Central memory CD8-positive, alpha-beta T cell (primary cell): ENCODE measurements at regions not wholly inside any gene's neighbourhood (a gene's known extent, or its start where the extent isn't known, plus 50 kb on each side); places are given as distances from the start of the nearest gene placed in this dataset.
A peak's percentile ranks its signal among the peaks of the same experiment; 100 is the strongest.

Source experiments
- ATAC-seq: fragments of 150-1000 bp; cut with Tn5 transposase; replicated peaks from 2 replicates; pipeline ENCODE4 v1.10.0; 2022; ENCODE audit warnings: mild to moderate bottlenecking, moderate FRiP score, moderate number of reproducible peaks; ENCODE audit not compliant: poor library complexity, severe bottlenecking; ENCODE audit errors: extremely low read depth
- DNase-seq, 2 donors: peaks; one replicate each; pipeline ENCODE4 v3.0.0; 2021; ENCODE audit warnings: low spot score in 2 of 2
- H3K27ac Mint-ChIP-seq: one replicate; pipeline ENCODE4 v1.8.0; 2022; ENCODE audit warnings: low read depth, mild to moderate bottlenecking, moderate library complexity, mixed read lengths
- H3K27me3 Mint-ChIP-seq: one replicate; pipeline ENCODE4 v1.8.0; 2022; ENCODE audit warnings: mixed read lengths
- H3K36me3 Mint-ChIP-seq: one replicate; pipeline ENCODE4 v1.8.0; 2022; ENCODE audit warnings: mild to moderate bottlenecking, moderate library complexity, mixed read lengths; ENCODE audit not compliant: insufficient read depth
- H3K4me1 Mint-ChIP-seq: one replicate; pipeline ENCODE4 v1.8.0; 2022; ENCODE audit warnings: mixed read lengths
- H3K4me3 Mint-ChIP-seq: one replicate; pipeline ENCODE4 v1.8.0; 2022; ENCODE audit warnings: mild to moderate bottlenecking, moderate library complexity, mixed read lengths
- H3K9me3 Mint-ChIP-seq: one replicate; pipeline ENCODE4 v1.8.0; 2022; ENCODE audit warnings: mixed read lengths

DNA sequence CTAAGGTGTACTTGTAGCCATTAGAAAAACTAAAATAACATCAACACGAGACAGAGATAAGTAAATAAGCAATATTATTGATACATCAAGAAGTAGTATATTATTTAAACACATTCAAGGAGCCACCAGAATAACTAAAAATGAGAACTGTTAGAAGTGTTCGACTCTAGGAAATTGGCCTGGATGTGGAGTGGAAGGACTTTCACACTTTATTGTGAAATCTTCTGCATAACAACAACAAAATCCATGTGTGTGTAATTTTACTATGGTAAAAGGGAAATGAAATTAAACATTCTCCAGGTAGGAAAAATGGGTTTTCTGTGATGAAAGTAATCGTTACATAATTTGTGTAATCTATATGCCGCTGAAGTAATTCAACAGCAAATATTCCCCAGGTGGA lies 96.3 kb upstream of the RNF152 start:
- Mint-ChIP-seq H3K27me3 (no peaks in the 10 kb centered on the region), H3K9me3 (no peaks in the 10 kb centered on the region), H3K4me3 (no peak overlapping the region), H3K36me3 (no peaks in the 10 kb centered on the region), H3K27ac (no peak overlapping the region), H3K4me1 (no peaks in the 10 kb centered on the region)
- DNase-seq (no peak), ATAC-seq (no peak)

DNA sequence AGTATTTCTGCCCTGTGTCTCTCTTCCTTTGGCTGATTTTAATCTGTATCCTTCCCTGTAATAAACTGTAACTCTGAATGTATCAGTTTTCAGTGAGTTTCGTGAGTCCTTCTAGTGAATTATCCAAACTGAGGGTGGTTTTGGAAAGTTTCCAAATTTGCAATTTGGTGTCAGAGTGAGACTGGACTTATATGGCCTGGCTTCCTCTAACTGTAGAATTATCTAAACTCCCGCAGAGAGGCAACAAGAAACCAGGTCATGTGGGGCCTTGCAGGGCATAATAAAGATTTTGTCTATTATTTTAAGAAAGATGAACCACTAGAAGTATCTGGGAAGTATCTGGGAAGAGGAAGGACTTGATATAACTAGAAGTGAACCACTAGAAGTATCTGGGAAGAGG lies 95.3 kb upstream of the RNF152 start:
- Mint-ChIP-seq H3K36me3 (no peaks in the 10 kb centered on the region), H3K9me3 (no peaks in the 10 kb centered on the region), H3K27ac (no peak overlapping the region), H3K4me3 (no peak overlapping the region), H3K27me3 (no peaks in the 10 kb centered on the region), H3K4me1 (no peaks in the 10 kb centered on the region)
- no peak for DNase-seq
- ATAC-seq, result no peak

DNA sequence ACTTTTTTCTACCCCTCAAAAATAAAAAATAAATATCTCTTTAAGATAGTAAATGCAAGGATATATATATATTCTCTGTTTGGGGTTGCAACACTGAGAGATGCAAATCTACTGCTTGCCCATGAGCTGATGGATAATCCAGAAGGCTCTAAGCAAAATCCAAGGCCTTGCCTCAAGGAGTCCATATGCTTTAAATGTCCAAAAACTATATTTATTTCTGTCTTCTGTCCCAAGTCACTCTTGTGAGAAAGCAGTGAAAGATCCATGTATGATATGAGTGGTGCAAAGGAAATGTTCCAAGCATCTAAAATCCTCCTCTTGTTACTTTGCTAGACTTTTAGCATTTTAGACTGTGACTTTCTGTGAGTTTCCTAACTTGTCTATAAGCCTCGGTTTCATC lies 92.9 kb upstream of the RNF152 start:
- ATAC-seq, result no peak
- Mint-ChIP-seq H3K36me3 (no peaks in the 10 kb centered on the region), H3K9me3 (no peaks in the 10 kb centered on the region), H3K27ac (no peak overlapping the region), H3K27me3 (no peaks in the 10 kb centered on the region), H3K4me1 (no peaks in the 10 kb centered on the region), H3K4me3 (no peak overlapping the region)
- DNase-seq, result no peak

DNA sequence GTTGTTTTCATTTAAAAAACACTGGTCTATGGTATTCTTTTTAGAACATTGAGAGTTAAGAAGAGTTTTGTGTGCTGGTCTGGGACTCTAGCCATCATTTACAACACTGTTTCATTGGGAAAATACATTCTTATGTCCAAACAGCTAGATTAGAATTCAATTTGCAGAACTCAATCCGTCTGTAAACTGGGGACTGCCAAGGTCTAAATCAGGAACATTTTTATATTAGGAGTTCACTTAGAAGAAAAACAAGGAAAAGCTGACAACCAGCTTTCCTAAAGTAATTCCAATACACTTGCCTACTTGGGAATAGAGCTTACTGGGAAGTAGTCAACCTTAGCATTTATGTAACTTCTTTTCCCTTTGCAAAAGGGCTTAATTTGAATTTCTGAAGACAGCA lies 91.5 kb upstream of the RNF152 start:
- no peaks in the 10 kb centered on the region for H3K36me3 Mint-ChIP-seq
- no peaks in the 10 kb centered on the region for H3K27me3 Mint-ChIP-seq
- no peak overlapping the region for H3K4me3 Mint-ChIP-seq
- no peaks in the 10 kb centered on the region for H3K4me1 Mint-ChIP-seq
- H3K27ac Mint-ChIP-seq, result no peak overlapping the region
- ATAC-seq, result no peak
- H3K9me3 Mint-ChIP-seq, result no peaks in the 10 kb centered on the region
- no peak for DNase-seq

DNA sequence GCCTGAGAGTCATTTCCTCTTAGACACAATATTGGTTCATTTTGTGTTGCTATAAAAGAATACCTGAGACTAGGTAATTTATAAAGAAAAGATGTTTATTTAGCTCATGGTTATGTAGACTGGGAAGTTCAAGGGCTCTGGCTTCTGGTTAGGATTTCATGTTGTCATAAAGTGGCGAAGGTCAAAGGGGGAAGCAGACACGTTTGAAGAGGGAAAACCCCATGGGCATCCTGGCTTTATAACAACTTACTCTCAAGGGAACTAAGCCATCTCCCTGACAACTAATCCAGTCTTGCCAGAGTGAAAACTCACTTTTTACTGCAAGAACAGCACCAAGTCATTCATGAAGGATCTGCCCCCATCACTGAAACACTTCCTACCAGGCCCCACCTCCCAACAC lies 89.7 kb upstream of the RNF152 start:
- Mint-ChIP-seq H3K27me3 (no peaks in the 10 kb centered on the region), H3K4me3 (no peak overlapping the region), H3K9me3 (no peaks in the 10 kb centered on the region), H3K27ac (no peak overlapping the region), H3K4me1 (no peaks in the 10 kb centered on the region), H3K36me3 (no peaks in the 10 kb centered on the region)
- no peak for ATAC-seq
- no peak for DNase-seq

DNA sequence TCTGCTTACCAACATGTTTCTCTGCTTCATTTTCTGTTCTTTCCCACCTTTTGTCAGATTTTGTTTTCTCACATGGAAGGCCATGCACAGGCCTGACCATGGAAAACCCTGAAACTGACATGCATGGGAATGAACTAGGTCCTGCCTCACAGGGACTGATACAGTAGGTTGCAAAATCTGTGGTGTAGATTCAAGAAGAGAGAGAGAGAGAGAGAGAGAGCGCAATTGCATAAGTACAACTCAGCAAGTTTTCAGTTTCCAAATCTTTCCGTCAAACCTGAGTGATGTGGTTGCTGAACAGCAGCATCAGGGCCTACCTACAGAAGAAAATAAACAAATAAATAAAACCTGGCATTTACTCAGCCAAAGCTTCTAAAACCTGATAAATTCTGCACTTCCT lies 87.5 kb upstream of the RNF152 start:
- Mint-ChIP-seq H3K36me3 (peaks cover 5% of the 10 kb centered on the region), H3K4me3 (no peak overlapping the region), H3K27me3 (no peaks in the 10 kb centered on the region), H3K27ac (no peak overlapping the region), H3K9me3 (no peaks in the 10 kb centered on the region), H3K4me1 (peaks cover 12% of the 10 kb centered on the region)
- no peak for ATAC-seq
- no peak for DNase-seq

DNA sequence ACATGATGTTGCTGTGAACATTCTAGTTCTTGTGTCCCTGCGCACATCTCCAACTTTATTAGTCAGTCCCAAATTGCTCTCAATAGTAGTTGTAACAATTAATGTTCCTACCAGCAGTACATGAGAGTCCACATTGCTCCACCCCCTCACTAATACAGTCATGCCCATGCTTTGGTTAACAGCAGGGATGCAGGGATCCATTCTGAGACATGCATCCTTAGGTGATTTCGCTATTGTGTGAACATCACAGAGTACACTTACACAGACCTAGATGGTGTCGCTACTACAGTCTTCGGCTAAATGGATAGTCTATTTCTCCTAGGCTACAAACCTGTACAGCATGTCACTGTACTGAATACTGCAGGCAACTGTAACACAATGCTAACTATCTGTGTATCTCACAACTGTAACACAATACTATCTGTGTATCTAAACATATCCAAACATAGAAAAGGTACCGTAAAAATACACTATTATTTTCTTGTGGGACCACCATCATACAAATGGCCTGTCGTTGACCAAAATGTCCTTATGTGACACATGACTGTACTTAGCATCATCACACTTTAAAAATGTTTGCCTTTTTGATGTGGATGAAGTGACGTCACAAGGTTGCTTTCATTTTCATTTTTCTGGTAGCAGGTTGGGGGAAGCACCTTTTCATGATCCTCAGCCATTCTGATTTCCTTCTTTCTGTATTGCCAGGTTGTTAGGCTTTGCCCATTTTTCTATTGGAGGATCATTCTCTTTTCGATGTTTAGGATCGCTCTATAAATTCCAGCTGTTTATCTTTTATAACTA lies 82.9 kb upstream of the RNF152 start:
- no peak for DNase-seq
- peaks cover 5% of the 10 kb centered on the region for H3K36me3 Mint-ChIP-seq
- no peaks in the 10 kb centered on the region for H3K27me3 Mint-ChIP-seq
- no peak overlapping the region for H3K4me3 Mint-ChIP-seq
- no peaks in the 10 kb centered on the region for H3K9me3 Mint-ChIP-seq
- peak; percentile 73 for ATAC-seq
- H3K27ac Mint-ChIP-seq, result peak overlapping the region; percentile 64
- peaks cover 21% of the 10 kb centered on the region for H3K4me1 Mint-ChIP-seq

DNA sequence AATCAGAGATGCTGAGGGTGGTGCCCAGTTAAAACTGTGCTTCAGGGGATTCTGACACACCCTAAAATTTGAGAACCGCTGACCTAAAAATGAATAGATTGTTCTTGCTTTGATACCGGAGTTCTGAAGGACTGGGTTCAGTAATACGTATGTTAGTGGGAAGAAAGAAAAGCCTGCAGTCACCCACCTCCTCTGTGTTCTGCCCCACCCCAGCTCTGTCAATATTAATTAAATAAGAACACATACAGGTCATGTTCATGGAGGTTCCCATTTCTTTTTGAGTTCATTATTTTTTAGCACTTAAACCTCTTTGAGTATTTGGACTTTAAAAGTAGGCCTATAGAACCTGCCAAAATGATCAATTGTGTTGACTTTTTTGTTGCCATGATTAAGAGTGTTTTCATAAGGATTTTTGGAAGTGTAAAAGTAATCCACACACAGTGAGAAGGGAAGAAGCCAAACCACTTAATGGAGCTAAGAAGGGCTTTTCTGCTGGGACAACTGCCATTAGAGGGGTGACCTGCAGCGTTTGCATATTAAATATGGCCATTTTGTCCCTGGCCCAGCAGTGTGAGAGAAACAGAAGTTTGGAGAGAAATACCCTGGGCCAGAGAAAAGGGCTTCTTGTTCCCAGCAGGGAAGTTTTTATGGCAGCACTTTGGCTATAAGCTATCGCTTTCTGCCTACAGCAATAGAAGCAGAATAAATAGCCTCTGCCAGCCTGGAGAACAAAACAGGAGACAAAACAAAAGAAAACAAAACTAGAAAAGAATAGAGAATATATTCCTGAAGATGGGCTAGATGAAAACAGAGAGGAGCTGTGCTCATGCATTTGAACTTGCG lies 80.7 kb upstream of the RNF152 start:
- DNase-seq (no peak), ATAC-seq (no peak)
- no peak overlapping the region for H3K4me3 Mint-ChIP-seq
- peaks cover 21% of the 10 kb centered on the region for H3K4me1 Mint-ChIP-seq
- no peaks in the 10 kb centered on the region for H3K9me3 Mint-ChIP-seq
- H3K27ac Mint-ChIP-seq, result peak overlapping the region; percentile 41
- H3K36me3 Mint-ChIP-seq, result peaks cover 5% of the 10 kb centered on the region
- H3K27me3 Mint-ChIP-seq, result no peaks in the 10 kb centered on the region

DNA sequence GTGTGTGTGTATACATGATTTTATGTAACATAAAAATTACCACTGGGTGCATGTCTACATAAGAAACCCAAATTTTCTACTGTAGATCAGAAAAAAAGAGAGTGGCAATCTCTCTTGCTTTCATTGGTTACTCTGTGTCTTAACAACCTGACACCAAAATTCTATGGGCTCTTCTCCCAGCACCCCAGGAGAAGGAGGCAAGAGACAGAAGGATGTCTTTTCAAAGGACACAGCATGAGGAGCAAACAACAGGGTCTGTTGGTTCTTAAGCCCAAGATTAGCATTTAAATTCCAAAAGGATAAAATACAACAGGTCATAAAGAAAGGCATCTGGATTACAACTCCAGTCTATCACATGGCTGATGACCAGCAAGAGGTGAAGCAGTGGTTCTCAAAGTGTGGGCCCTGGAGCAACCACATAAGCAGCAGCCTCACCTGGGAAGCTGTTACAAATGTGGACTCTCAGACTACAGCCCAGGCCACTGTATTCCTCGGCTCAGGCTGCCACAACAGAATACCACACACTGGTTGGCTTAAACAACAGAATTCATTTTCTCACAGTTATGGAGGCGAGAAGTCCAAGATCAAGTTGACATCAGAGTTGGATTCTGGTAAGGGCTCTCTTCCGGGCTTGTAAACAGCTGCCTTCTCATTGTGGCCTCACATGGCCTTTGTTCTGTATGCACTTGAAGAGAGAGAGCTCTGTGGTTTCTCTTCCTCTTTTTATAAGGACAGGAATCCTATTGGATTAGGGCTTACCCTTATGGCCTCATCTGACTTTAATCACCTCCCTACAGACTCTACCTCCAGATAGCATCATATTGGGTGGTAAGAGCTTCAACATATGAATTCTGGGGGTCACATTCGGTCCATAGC lies 79.8 kb upstream of the RNF152 start:
- H3K4me1 Mint-ChIP-seq, result peaks cover 21% of the 10 kb centered on the region
- H3K27me3 Mint-ChIP-seq, result no peaks in the 10 kb centered on the region
- peaks cover 5% of the 10 kb centered on the region for H3K36me3 Mint-ChIP-seq
- DNase-seq (no peak), ATAC-seq (no peak)
- H3K4me3 Mint-ChIP-seq, result no peak overlapping the region
- no peaks in the 10 kb centered on the region for H3K9me3 Mint-ChIP-seq
- H3K27ac Mint-ChIP-seq, result no peak overlapping the region

DNA sequence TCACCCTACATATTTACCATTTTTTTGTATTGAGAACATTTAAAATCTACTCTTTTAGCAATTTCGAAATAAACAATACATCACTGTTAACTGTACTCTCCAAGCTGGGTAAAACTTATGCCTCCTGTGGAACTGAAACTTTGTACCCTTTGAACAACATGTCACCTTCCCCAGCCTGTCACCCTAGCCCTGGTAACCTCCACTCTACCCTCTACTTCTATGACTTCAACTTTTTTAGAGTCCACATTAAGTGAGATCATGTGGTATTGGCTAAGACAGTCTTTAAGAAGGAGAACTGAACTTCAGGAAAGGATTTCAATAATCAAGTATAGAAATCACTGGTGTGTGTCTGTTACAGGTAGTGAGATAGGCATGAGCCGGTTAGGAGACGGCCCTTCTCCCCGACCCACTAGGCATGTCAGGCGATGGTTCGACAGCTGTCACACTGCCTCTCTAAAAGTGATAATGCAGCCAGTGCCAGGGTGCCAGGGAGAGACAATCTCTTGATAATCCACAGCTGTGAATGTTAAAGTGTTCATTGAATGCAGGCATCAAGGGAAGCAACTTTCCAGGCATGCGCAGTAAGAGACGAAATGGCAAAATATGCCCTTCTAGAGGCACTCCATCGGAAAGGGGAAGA lies 74.6 kb upstream of the RNF152 start:
- H3K36me3 Mint-ChIP-seq, result no peaks in the 10 kb centered on the region
- DNase-seq (no peak), ATAC-seq (no peak)
- H3K9me3 Mint-ChIP-seq, result no peaks in the 10 kb centered on the region
- H3K27me3 Mint-ChIP-seq, result no peaks in the 10 kb centered on the region
- no peak overlapping the region for H3K27ac Mint-ChIP-seq
- H3K4me3 Mint-ChIP-seq, result no peak overlapping the region
- no peaks in the 10 kb centered on the region for H3K4me1 Mint-ChIP-seq

DNA sequence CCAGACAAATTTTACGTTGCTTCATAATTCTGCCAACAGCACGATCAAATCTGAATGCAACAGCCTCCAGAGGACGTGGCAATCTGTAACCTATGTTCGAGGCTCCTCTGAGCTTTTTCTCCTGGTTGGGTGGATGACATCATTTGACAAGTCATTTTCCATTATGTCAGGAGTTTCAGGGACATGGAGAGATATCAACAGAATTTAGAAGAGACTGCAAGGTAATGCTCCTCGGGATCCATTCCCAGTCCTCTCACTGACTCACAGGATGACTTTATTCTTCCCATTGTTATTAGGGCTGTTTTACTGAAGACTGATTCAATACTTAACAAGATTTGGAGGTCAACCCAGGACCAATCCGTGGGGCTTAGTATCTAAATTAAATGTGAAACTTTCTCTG lies 72.5 kb upstream of the RNF152 start:
- Mint-ChIP-seq H3K4me1 (no peaks in the 10 kb centered on the region), H3K27ac (no peak overlapping the region), H3K36me3 (no peaks in the 10 kb centered on the region), H3K9me3 (no peaks in the 10 kb centered on the region), H3K27me3 (peaks cover 9% of the 10 kb centered on the region), H3K4me3 (no peak overlapping the region)
- ATAC-seq (no peak), DNase-seq (no peak)

DNA sequence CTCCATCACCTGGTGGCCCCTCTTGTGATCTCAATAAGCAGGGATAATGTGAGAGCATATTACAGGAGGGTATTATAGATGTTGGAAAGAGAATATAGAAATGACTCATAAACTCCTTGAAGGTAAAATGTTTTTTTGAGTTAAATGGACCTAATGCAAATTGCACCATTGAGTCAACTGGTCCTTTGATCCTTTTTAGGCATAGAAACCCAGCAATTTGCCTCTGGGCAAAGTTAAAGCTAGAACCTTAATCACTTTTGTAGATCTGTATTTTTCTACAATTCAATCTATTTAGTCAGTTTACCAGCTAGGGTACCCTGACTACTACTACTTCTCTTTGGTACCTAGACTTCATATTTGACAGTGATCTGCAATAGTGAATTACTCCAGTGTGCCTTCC lies 71.8 kb upstream of the RNF152 start:
- DNase-seq, result no peak
- Mint-ChIP-seq H3K36me3 (no peaks in the 10 kb centered on the region), H3K9me3 (no peaks in the 10 kb centered on the region), H3K4me3 (no peak overlapping the region), H3K27me3 (peaks cover 9% of the 10 kb centered on the region), H3K27ac (no peak overlapping the region), H3K4me1 (no peaks in the 10 kb centered on the region)
- no peak for ATAC-seq
